Urothelium cell line (cell line): ENCODE measurements at regions not wholly inside any gene's neighbourhood (a gene's known extent, or its start where the extent isn't known, plus 50 kb on each side); places are given as distances from the start of the nearest gene placed in this dataset.

Experiments used
- DNase-seq: peaks from one replicate; pipeline ENCODE4 v3.0.0; 2011; ENCODE audit warnings: low spot score, mixed read lengths
- FAIRE-seq: peaks from 2 replicates; lab custom pipeline; 2011; peaks lifted over from hg19 to GRCh38; lab: Jason Lieb, UNC

DNA sequence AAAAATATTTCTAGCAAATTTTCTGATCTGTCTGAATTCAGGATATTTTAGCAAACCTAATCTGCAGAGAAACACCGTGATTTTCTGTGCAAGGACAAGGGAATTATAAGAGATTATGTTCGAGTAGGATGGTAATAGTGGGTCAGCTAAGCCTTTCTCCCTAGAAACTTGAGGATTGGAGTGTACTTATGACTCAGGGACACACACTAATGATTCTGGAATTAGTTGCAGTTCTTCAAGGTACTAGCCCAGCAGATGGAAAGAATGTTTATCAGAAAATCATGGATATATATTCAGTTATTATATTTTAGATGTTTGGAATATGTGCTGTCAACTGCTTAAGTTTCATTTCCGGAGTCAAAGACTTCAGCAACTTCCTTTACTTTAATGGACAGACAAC lies 177.1 kb upstream of the MAP3K7 start:
- DNase-seq (no peak), FAIRE-seq (no peak)

- DNase-seq (no peak), FAIRE-seq (no peak)
Measured at GRCh38 chr6:90759664-90760063, 172.8 kb upstream of the MAP3K7 start.

- FAIRE-seq: no peak
- DNase-seq: no peak
Measured at GRCh38 chr6:90758741-90759140, 171.9 kb upstream of the MAP3K7 start.

- DNase-seq (no peak), FAIRE-seq (no peak)
Measured at GRCh38 chr6:90753820-90754643, 167.2 kb upstream of the MAP3K7 start.

DNA sequence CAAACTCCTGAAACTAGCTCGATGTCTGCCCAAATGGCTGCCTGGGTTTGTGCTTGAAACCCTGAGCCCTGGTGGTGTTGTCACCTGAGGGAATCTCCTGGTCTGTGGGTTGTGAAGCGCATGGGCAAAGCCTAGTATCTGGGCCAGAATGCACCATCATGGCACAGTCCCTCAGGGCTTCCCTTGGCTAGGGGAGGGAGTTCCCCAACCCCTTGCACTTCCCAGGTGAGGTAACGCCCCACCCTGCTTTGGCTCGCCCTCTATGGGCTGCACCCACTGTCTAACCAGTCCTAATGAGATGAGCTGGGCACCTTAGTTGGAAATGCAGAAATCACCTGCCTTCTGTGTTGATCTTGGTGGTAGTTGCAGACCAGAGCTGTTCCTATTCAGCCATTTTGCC lies 152.9 kb upstream of the MAP3K7 start:
- DNase-seq: no peak
- no peak for FAIRE-seq

GRCh38 chr6:90739339-90739738 lies 152.5 kb upstream of the MAP3K7 start:
- no peak for FAIRE-seq
- DNase-seq: no peak

DNA sequence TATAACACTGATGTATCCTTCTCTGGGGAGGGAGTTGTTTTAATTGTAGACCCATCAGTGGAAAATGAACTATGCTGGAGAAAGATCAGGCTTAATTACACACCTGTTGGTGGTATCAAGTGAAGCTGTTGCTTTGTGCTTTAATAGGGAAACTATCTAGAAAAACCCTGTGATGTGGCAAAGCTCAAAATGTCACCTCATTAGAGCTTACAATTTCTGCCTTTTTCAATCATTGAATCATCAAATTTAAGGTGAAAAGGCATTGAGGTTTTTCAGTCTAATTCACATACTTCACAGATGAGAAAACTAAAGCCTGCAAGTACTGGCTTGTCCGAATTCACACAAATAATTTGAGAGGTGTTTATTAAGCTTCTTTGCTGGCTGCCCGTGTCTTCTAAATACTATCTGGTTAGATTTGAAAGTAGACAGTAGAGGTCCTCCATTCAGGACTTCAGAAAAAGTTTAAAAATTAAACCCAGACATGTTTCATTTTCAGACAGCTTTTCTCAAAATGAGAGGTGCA lies 143.3 kb upstream of the MAP3K7 start:
- DNase-seq: no peak
- no peak for FAIRE-seq

GRCh38 chr6:90729057-90729456 lies 142.2 kb upstream of the MAP3K7 start:
- FAIRE-seq (no peak), DNase-seq (no peak)

GRCh38 chr6:90722648-90723047 lies 135.8 kb upstream of the MAP3K7 start:
- FAIRE-seq: no peak
- no peak for DNase-seq

- no peak for FAIRE-seq
- no peak for DNase-seq
Measured at GRCh38 chr6:90720404-90720803, 133.5 kb upstream of the MAP3K7 start.

GRCh38 chr6:90719321-90720195 lies 132.7 kb upstream of the MAP3K7 start:
- DNase-seq: no peak

DNA sequence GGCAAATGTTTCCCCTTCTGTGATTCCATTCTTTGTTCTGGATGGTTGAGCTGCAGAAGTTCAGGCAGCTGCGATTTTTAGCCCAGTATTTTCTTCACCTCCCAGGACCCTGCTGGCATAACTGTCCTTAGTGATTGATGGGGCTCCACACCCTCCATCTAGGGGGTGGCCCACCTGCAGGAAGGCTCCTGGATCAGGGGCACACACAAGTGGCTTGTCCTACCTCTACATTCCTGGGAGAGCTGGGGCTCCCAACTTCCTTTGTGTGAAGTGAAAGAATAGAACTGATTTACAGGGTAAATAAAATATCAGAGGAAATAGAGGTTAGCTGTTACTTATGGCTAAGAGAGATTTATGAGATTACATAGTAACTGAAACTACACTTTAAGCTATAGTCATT lies 129.5 kb upstream of the MAP3K7 start:
- DNase-seq: no peak
- FAIRE-seq: no peak

More at GRCh38 chr6:90719321-90720195, 132.7 kb upstream of the MAP3K7 start:
- FAIRE-seq: no peak

DNA sequence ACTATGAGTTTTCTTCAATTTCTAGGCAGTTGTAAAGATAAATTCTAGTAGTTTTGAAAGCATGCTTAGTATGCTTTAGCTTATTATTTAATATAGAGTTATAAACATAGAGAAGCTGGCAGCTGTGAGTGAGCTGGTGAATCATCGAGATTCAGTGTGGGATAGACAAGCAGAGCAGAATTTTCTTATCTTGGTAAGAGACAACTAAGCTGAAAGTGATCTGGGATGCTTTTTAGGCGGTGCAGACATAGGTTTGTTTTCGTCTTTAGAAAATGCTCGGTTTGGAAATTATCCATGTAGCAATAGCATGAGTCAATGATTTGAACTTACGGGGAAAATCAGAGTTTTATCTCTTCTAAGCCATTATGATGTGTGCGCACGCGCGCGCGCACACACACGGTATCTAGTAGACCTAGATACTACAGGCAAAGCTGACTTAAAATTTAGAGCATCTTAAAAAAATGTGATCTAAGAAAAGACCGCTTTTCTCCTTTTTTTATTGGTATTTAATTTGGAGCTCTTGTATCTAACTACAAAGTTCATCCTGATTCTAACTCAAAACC lies 128.3 kb upstream of the MAP3K7 start:
- DNase-seq (no peak), FAIRE-seq (no peak)

- no peak for FAIRE-seq
- DNase-seq: no peak
Measured at GRCh38 chr6:90714319-90714718, 127.4 kb upstream of the MAP3K7 start.

- no peak for DNase-seq
- FAIRE-seq: no peak
Measured at GRCh38 chr6:90712114-90712513, 125.2 kb upstream of the MAP3K7 start.

DNA sequence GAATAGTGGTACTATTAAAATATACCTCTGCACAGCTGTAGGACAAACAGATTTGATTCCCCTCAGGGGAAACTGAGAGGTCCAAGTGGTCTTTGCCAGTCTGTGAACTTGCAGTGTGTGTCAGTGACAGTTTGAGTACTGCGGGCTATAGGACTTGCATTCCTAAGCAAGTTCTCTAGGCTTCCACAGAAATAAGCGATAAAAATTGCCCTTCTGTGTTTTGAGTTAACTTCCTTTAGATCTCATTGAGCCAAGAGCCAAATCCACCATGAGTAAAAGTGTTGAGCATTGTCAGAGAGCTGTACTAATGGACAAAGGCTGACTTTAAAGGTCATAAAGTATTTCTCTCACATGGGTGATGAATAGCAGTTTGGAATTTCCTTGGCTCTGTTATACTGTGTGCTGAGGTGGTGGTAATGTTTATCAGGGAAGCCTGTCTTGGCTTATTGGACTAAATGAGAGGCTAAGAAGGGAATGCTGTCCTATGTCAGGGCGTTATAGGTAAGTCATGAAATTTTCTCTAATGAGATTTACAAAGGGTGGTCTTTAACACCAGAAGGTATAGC lies 122.6 kb upstream of the MAP3K7 start:
- no peak for FAIRE-seq
- no peak for DNase-seq

- FAIRE-seq: no peak
- DNase-seq: no peak
Measured at GRCh38 chr6:90708206-90708737, 121.4 kb upstream of the MAP3K7 start.

- DNase-seq (no peak), FAIRE-seq (no peak)
Measured at GRCh38 chr6:90707246-90707645, 120.4 kb upstream of the MAP3K7 start.

- DNase-seq: no peak
- FAIRE-seq: no peak
Measured at GRCh38 chr6:90703336-90703735, 116.5 kb upstream of the MAP3K7 start.

GRCh38 chr6:90701926-90702325 lies 115.1 kb upstream of the MAP3K7 start:
- FAIRE-seq: no peak
- DNase-seq: no peak
